MG63 (cell line): ENCODE measurements at regions not wholly inside any gene's neighbourhood (a gene's known extent, or its start where the extent isn't known, plus 50 kb on each side); places are given as distances from the start of the nearest gene placed in this dataset.
A peak's percentile ranks its signal among the peaks of the same experiment; 100 is the strongest.

Source experiments
- DNase-seq: peaks from one replicate; pipeline ENCODE4 v3.0.0-alpha.2; 2020
- H3K27me3 ChIP-seq: fragments of 250-450 bp; sonication (Bioruptor Pico); 2 replicates; pipeline ENCODE4 v1.5.1; 2020; ENCODE audit warnings: mild to moderate bottlenecking, moderate library complexity
- H3K36me3 ChIP-seq: fragments of 250-450 bp; sonication (Bioruptor Pico); 2 replicates; pipeline ENCODE4 v1.5.1; 2020; ENCODE audit warnings: mild to moderate bottlenecking, moderate library complexity
- H3K4me3 ChIP-seq: fragments of 250-450 bp; sonication (Bioruptor Pico); 2 replicates; pipeline ENCODE4 v1.5.1; 2020; ENCODE audit warnings: mild to moderate bottlenecking, moderate library complexity
- H3K9me3 ChIP-seq: fragments of 250-450 bp; sonication (Bioruptor Pico); 2 replicates; pipeline ENCODE4 v1.5.1; 2020; ENCODE audit warnings: mild to moderate bottlenecking, moderate library complexity

- H3K4me3 ChIP-seq: no peak overlapping the region
- DNase-seq: no peak
- H3K9me3 ChIP-seq: no peaks in the 10 kb centered on the region
- H3K36me3 ChIP-seq: no peaks in the 10 kb centered on the region
- H3K27me3 ChIP-seq: no peaks in the 10 kb centered on the region
Measured at GRCh38 chr6:22716721-22717120, 147.4 kb downstream of the HDGFL1 start.

GRCh38 chr6:22717915-22718314, 148.5 kb downstream of the HDGFL1 start:
- no peak overlapping the region for H3K4me3 ChIP-seq
- DNase-seq: no peak
- H3K36me3 ChIP-seq: no peaks in the 10 kb centered on the region
- H3K9me3 ChIP-seq: no peaks in the 10 kb centered on the region
- H3K27me3 ChIP-seq: no peaks in the 10 kb centered on the region

- no peak overlapping the region for H3K4me3 ChIP-seq
- no peaks in the 10 kb centered on the region for H3K36me3 ChIP-seq
- no peaks in the 10 kb centered on the region for H3K27me3 ChIP-seq
- DNase-seq: no peak
- H3K9me3 ChIP-seq: no peaks in the 10 kb centered on the region
Measured at GRCh38 chr6:22722913-22723312, 153.5 kb downstream of the HDGFL1 start.

GRCh38 chr6:22726966-22727365, 157.6 kb downstream of the HDGFL1 start:
- DNase-seq: no peak
- H3K36me3 ChIP-seq: no peaks in the 10 kb centered on the region
- H3K27me3 ChIP-seq: no peaks in the 10 kb centered on the region
- H3K9me3 ChIP-seq: no peaks in the 10 kb centered on the region
- H3K4me3 ChIP-seq: no peak overlapping the region

DNA sequence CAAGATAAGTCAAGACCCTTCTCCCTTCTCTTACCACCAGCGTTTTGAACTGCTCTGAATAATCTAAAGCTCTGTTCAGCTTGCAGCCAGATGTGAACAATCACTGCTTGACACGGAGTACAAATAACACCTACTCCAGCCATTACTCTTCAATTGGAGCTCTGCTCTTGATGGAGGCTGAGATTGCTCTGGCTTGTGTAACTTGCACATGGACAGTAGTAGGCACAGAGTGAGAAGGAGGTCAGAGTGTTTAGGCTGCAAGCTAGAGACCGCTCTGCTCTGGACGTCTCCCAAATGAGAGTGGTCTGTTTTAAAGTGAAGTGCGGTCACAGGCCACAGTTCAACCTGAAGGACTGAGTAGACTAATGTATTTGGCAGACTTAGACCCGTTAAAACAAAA, 158.3 kb downstream of the HDGFL1 start:
- Histone ChIP-seq H3K27me3 (no peaks in the 10 kb centered on the region), H3K9me3 (no peaks in the 10 kb centered on the region), H3K4me3 (no peak overlapping the region), H3K36me3 (no peaks in the 10 kb centered on the region)
- no peak for DNase-seq

GRCh38 chr6:22732176-22732970, 163.0 kb downstream of the HDGFL1 start:
- Histone ChIP-seq H3K27me3 (no peaks in the 10 kb centered on the region), H3K9me3 (no peaks in the 10 kb centered on the region), H3K4me3 (no peak overlapping the region), H3K36me3 (no peaks in the 10 kb centered on the region)
- peak; percentile 9 for DNase-seq

DNA sequence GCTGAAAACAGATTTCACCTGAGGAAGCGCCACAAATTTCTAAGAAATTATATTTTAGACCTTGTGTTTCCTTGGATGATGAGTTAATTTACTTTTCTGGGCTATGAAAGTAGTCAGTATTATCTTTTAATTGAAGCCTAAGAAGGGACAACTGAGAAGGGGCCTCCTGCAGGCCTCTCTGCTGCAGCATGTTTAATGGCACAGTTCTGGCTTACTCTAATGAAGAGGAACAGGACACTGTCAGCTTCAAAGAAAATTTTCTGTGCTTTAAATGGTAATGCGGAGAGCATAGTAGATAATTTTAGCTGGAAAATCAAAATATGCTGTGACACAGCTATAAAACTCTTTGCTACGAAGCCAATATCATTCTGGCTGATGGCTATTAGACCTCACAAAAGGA, 167.4 kb downstream of the HDGFL1 start:
- DNase-seq: no peak
- Histone ChIP-seq H3K36me3 (no peaks in the 10 kb centered on the region), H3K27me3 (no peaks in the 10 kb centered on the region), H3K9me3 (no peaks in the 10 kb centered on the region), H3K4me3 (no peak overlapping the region)

DNA sequence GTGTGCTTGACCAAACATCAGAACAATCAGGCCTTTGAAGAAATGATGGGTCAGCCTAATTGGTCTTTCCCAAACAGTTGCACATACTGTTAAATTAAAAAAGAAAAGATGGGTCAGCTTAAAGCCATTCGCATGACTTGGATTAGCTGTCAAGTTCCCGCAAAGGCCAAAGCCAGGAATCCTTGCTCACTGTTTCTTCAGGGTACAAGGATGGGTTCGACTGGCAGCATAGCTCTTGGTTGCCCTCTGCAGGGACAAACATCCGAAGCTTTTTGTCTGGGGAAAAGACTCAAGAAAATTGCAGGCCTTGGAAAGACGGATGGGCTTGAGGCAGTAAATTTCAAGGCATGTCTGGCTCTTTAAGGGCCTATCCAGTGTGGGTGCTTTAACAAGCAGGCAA, 168.0 kb downstream of the HDGFL1 start:
- no peak for DNase-seq
- Histone ChIP-seq H3K36me3 (no peaks in the 10 kb centered on the region), H3K4me3 (no peak overlapping the region), H3K9me3 (no peaks in the 10 kb centered on the region), H3K27me3 (no peaks in the 10 kb centered on the region)

DNA sequence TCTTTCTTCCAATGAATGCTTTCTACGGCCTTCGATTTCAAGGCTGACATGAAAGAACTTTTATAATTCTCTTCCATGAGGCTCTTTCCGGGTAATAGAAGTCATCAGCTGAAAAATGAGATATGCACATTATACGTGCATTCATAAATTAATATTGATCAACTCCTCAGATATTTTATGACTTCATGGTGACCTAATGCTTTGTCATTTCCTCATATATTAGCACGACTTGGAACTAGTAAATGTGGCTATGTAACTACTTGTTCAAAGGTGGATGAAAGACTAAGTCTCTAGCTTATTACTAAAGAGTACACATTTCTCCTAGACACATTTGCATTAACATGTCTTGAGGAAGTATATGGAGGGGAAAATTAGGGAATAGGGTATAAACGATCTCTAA, 168.8 kb downstream of the HDGFL1 start:
- Histone ChIP-seq H3K4me3 (no peak overlapping the region), H3K27me3 (no peaks in the 10 kb centered on the region), H3K36me3 (no peaks in the 10 kb centered on the region), H3K9me3 (no peaks in the 10 kb centered on the region)
- no peak for DNase-seq

- no peak for DNase-seq
- Histone ChIP-seq H3K4me3 (no peak overlapping the region), H3K36me3 (no peaks in the 10 kb centered on the region), H3K9me3 (no peaks in the 10 kb centered on the region), H3K27me3 (no peaks in the 10 kb centered on the region)
Measured at GRCh38 chr6:22747571-22747970, 178.2 kb downstream of the HDGFL1 start.

- no peak for DNase-seq
- H3K27me3 ChIP-seq: no peaks in the 10 kb centered on the region
- H3K4me3 ChIP-seq: no peak overlapping the region
- H3K36me3 ChIP-seq: no peaks in the 10 kb centered on the region
- H3K9me3 ChIP-seq: no peaks in the 10 kb centered on the region
Measured at GRCh38 chr6:22748681-22749080, 179.3 kb downstream of the HDGFL1 start.

DNA sequence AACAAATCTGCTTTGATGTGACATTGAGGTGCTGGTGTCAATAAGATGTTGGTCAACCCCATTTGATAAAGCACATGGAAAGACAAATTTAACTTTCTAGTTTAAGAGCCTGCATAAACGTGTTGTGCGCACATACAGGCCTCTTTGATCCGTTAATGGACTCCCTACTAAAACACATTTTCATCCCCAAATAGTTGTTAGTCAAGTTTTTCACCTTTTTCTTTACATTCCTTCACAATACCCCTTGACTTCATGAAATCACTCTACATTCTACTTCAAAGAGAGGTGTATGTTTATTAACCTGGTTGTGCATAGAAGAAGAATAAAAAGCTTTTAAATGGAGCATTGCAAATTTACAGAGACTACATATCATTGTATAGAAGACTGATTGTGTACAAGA, 180.3 kb downstream of the HDGFL1 start:
- Histone ChIP-seq H3K27me3 (no peaks in the 10 kb centered on the region), H3K4me3 (no peak overlapping the region), H3K36me3 (no peaks in the 10 kb centered on the region), H3K9me3 (no peaks in the 10 kb centered on the region)
- DNase-seq: no peak

DNA sequence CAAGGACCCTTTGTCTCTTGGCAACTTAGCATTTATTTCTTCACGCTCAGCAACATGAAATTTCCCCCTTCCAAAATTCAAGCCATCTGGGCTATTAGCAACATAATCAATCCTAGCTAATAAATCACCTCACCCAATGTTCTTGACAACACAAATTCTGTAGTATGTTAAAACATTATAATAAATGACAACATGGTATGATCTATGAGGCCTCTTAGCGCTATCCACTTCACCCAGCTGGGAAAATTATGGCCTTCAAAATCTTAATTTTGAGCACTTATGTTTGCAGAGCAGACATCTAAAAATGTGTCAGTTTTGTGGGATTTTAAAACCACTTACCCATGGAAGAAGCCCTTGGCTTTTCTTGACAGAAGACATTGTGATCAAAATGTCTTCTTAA, 181.9 kb downstream of the HDGFL1 start:
- no peaks in the 10 kb centered on the region for H3K36me3 ChIP-seq
- no peak for DNase-seq
- no peaks in the 10 kb centered on the region for H3K27me3 ChIP-seq
- H3K9me3 ChIP-seq: no peaks in the 10 kb centered on the region
- H3K4me3 ChIP-seq: no peak overlapping the region

DNA sequence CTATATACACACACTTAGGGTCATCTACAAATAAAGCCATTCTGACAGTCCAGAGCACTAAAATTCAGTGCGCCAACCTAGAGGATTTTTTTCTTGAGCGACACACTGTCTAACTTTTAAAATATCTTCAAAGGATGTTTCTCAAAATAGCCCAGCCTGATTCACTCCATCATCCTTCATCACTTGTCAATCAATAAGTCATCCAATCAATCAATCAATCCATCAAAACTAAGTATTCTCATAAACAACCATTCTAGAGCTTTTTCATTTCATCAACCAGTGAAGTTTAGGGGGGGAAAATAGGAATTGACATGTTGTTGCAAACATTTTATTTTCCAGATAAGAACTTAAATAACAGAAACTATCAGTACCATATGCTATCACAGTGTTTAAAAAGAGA, 183.2 kb downstream of the HDGFL1 start:
- DNase-seq: no peak
- no peaks in the 10 kb centered on the region for H3K9me3 ChIP-seq
- no peaks in the 10 kb centered on the region for H3K36me3 ChIP-seq
- no peak overlapping the region for H3K4me3 ChIP-seq
- no peaks in the 10 kb centered on the region for H3K27me3 ChIP-seq

DNA sequence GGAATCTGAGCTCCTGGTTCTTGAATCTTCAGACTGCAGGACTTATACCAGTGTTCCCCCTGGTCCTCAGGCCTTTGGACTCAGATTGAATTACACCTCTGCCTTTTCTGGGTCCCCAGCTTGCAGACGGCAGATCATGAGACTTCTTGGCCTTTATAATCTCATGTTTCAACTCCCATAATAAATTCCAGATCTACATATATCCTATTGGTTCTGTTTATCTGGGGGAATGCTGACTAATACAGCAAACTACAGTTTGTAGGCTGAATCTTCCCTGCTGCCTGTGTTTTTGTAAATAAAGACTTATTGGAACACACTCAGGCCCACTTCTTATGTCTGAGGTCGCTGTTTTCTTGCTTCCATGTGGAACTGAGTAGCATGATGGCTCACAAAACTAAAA, 184.7 kb downstream of the HDGFL1 start:
- H3K9me3 ChIP-seq: no peaks in the 10 kb centered on the region
- no peaks in the 10 kb centered on the region for H3K27me3 ChIP-seq
- H3K4me3 ChIP-seq: no peak overlapping the region
- DNase-seq: no peak
- no peaks in the 10 kb centered on the region for H3K36me3 ChIP-seq

DNA sequence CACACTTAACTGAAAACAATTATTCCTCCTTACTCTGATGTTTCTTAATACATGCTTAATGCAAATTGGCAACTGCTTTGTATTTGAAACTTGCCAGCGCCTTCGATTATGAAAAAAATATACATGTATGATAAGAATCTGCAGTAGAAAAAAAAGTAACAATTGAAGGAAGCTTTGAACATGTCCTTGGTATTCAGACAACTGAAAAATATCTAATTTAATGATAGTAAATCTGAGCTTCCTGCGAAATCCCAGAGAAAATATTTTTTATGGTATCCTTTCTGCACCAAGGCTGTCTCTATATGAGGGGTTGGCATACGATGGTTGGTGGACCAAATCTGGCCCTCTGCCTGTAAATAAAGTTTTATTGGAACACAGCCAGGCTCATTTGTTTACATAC, 186.2 kb downstream of the HDGFL1 start:
- DNase-seq: no peak
- no peaks in the 10 kb centered on the region for H3K36me3 ChIP-seq
- no peaks in the 10 kb centered on the region for H3K27me3 ChIP-seq
- H3K9me3 ChIP-seq: no peaks in the 10 kb centered on the region
- H3K4me3 ChIP-seq: no peak overlapping the region

DNA sequence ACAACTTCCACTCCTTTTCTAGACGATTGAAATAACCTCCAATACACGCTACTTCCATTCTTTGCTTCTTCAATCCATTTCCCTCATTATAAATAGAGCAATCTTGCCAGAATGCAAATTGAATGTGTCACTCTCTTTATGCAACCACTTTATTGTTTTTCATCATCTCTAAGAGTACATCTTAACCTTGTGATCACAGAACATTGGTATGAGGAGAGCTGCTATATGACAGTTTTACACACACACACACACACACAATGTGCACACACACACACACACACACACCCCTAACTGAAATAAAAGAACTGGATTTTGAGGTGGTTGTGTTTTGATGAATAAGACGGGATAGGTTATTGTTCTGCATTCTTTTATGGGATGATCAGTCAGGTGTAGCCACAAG, 187.0 kb downstream of the HDGFL1 start:
- H3K9me3 ChIP-seq: no peaks in the 10 kb centered on the region
- no peaks in the 10 kb centered on the region for H3K36me3 ChIP-seq
- no peak for DNase-seq
- no peak overlapping the region for H3K4me3 ChIP-seq
- no peaks in the 10 kb centered on the region for H3K27me3 ChIP-seq

- DNase-seq: peak; percentile 6
Measured at GRCh38 chr6:22764496-22764895, 195.1 kb downstream of the HDGFL1 start.

DNA sequence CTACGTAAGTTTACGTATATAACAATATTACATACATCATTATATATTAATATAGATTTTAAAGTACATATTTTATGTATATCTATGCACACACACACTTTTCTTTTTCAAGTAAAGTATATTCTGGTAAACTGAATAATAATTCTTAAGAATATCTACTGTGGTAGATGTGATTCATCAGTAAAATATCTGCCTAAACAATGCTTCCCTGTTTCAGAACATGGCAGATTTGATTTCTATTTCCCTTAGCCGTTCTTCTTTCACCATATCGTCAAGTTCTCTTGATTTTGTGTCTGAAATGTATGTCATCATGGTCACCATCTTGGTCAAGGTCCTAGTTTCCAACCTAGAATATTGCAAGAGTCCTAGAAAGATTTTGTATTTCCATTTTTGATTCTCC, 195.6 kb downstream of the HDGFL1 start:
- Histone ChIP-seq H3K4me3 (no peak overlapping the region), H3K36me3 (no peaks in the 10 kb centered on the region), H3K27me3 (no peaks in the 10 kb centered on the region), H3K9me3 (no peaks in the 10 kb centered on the region)
- no peak for DNase-seq

More at GRCh38 chr6:22764496-22764895, 195.1 kb downstream of the HDGFL1 start:
- Histone ChIP-seq H3K36me3 (no peaks in the 10 kb centered on the region), H3K4me3 (no peak overlapping the region), H3K27me3 (no peaks in the 10 kb centered on the region), H3K9me3 (no peaks in the 10 kb centered on the region)
